GM12892 (cell line): ENCODE measurements at regions not wholly inside any gene's neighbourhood (a gene's known extent, or its start where the extent isn't known, plus 50 kb on each side); places are given as distances from the start of the nearest gene placed in this dataset.

Experiments
- POLR2A ChIP-seq: IDR thresholded peaks from 2 replicates; pipeline ENCODE4 v1.6.1; 2011; ENCODE audit warnings: low read depth, low read length, control low read depth
- POLR2AphosphoS5 ChIP-seq: IDR thresholded peaks from 2 replicates; pipeline ENCODE4 v1.6.1; 2011; ENCODE audit warnings: low read depth, low read length, control low read depth
- TAF1 ChIP-seq: IDR thresholded peaks from 2 replicates; pipeline ENCODE4 v1.6.1; 2011; ENCODE audit warnings: low read depth, mild to moderate bottlenecking, control low read depth, low read length, borderline replicate concordance

- TF ChIP-seq POLR2AphosphoS5 (no peak), POLR2A (no peak), TAF1 (no peak)
These were observed 66.1 kb upstream of the ATP8B1 start for GRCh38 chr18:57869221-57869620.
